Neuronal stem cell (in vitro differentiated cells): ENCODE measurements at regions not wholly inside any gene's neighbourhood (a gene's known extent, or its start where the extent isn't known, plus 50 kb on each side); places are given as distances from the start of the nearest gene placed in this dataset.

Experiments
- DNase-seq: peaks from one replicate; pipeline ENCODE4 v3.0.0-alpha.2; 2013; ENCODE audit warnings: low spot score
- H2AFZ ChIP-seq: one replicate; pipeline ENCODE4 v1.6.1; 2013; ENCODE audit warnings: mild to moderate bottlenecking, low read length, inconsistent platforms
- H2AK5ac ChIP-seq: 2 replicates; pipeline ENCODE4 v1.6.1; 2013; ENCODE audit warnings: low read depth, mild to moderate bottlenecking, inconsistent platforms, low read length, moderate library complexity, mixed read lengths
- H2BK120ac ChIP-seq: 2 replicates; pipeline ENCODE4 v1.6.1; 2013; ENCODE audit warnings: low read depth, mild to moderate bottlenecking, inconsistent platforms, low read length, moderate library complexity, mixed read lengths
- H2BK12ac ChIP-seq: one replicate; pipeline ENCODE4 v1.6.1; 2013; ENCODE audit warnings: low read length, inconsistent platforms
- H2BK15ac ChIP-seq: 2 replicates; pipeline ENCODE4 v1.6.1; 2013; ENCODE audit warnings: mild to moderate bottlenecking, low read length, inconsistent platforms, mixed read lengths
- H2BK5ac ChIP-seq: one replicate; pipeline ENCODE4 v1.6.1; 2013; ENCODE audit warnings: inconsistent platforms, mild to moderate bottlenecking, low read length, moderate library complexity
- H3K14ac ChIP-seq: one replicate; pipeline ENCODE4 v1.6.1; 2013; ENCODE audit warnings: low read length, inconsistent platforms
- H3K18ac ChIP-seq: 2 replicates; pipeline ENCODE4 v1.6.1; 2013; ENCODE audit warnings: low read length, inconsistent platforms
- H3K23ac ChIP-seq: 2 replicates; pipeline ENCODE4 v1.6.1; 2013; ENCODE audit warnings: low read depth, mild to moderate bottlenecking, mixed read lengths, low read length, inconsistent platforms; ENCODE audit not compliant: poor library complexity
- H3K27ac ChIP-seq: replicated peaks from 3 replicates; pipeline ENCODE4 v1.5.1; 2013; ENCODE audit warnings: low read length, inconsistent platforms
- H3K27me3 ChIP-seq, 3 experiments: 2 replicates each; pipeline ENCODE4 v1.6.1; 2013; ENCODE audit warnings: low read length in 3 of 3, mild to moderate bottlenecking in 2 of 3, inconsistent platforms in 1 of 3, low read depth in 1 of 3, mixed read lengths in 1 of 3, moderate library complexity in 1 of 3; ENCODE audit not compliant: control insufficient read depth in 3 of 3, insufficient read depth in 3 of 3
- H3K36me3 ChIP-seq, 2 donors: replicated peaks in 1 of 2; 2 replicates each; pipeline ENCODE4 v1.6.1; 2013; ENCODE audit warnings: low read length in 2 of 2; ENCODE audit not compliant: control insufficient read depth in 2 of 2, insufficient read depth in 2 of 2
- H3K4ac ChIP-seq: 2 replicates; pipeline ENCODE4 v1.6.1; 2013; ENCODE audit warnings: inconsistent platforms, mild to moderate bottlenecking, low read length, moderate library complexity
- H3K4me1 ChIP-seq, 2 donors: 1 replicate in 1 of 2; 2 replicates in 1 of 2; pipeline ENCODE4 v1.6.1; 2013; ENCODE audit warnings: low read length in 2 of 2, low read depth in 1 of 2; ENCODE audit not compliant: control insufficient read depth in 2 of 2, insufficient read depth in 1 of 2
- H3K4me2 ChIP-seq: one replicate; pipeline ENCODE4 v1.6.1; 2013; ENCODE audit warnings: mild to moderate bottlenecking, low read length, inconsistent platforms; ENCODE audit not compliant: insufficient read depth, poor library complexity, severe bottlenecking
- H3K4me3 ChIP-seq, 2 donors: 2 replicates each; pipeline ENCODE4 v1.5.1; 2013; ENCODE audit warnings: low read length in 2 of 2, mild to moderate bottlenecking in 2 of 2, inconsistent platforms in 1 of 2, moderate library complexity in 1 of 2
- H3K79me1 ChIP-seq: one replicate; pipeline ENCODE4 v1.6.1; 2013; ENCODE audit warnings: low read depth, mild to moderate bottlenecking, inconsistent platforms, low read length, moderate library complexity
- H3K9ac ChIP-seq: one replicate; pipeline ENCODE4 v1.6.1; 2013; ENCODE audit warnings: mild to moderate bottlenecking, low read depth, low read length, inconsistent platforms; ENCODE audit not compliant: poor library complexity
- H3K9me3 ChIP-seq, 2 donors: replicated peaks in 1 of 2; 2 replicates each; pipeline versions ENCODE3 to v1.6.1; 2013; ENCODE audit warnings: low read length in 2 of 2, mild to moderate bottlenecking in 2 of 2, inconsistent platforms in 1 of 2, low read depth in 1 of 2, mixed read lengths in 1 of 2, moderate library complexity in 1 of 2; ENCODE audit not compliant: control insufficient read depth in 2 of 2, insufficient read depth in 1 of 2
- H4K8ac ChIP-seq: one replicate; pipeline ENCODE4 v1.6.1; 2013; ENCODE audit warnings: low read depth, mild to moderate bottlenecking, inconsistent platforms, low read length, moderate library complexity
- H4K91ac ChIP-seq: one replicate; pipeline ENCODE4 v1.6.1; 2013; ENCODE audit warnings: low read length, low read depth, mild to moderate bottlenecking, inconsistent platforms; ENCODE audit not compliant: poor library complexity
- WGBS, 2 donors: extraction: QIAGEN DNeasy Blood & Tissue Kit; methylation state at CpG; one replicate each; pipeline ENCODE4 v1.1.7; 2013; ENCODE audit warnings: missing lambda C conversion rate in 2 of 2, mixed read lengths in 1 of 2; ENCODE audit not compliant: insufficient read length in 2 of 2, insufficient replicate concordance in 1 of 2; ENCODE audit errors: extremely low coverage in 2 of 2; 5-methylcytosine and 5-hydroxymethylcytosine counted together

- no peak overlapping the region for H2BK12ac ChIP-seq
- no peaks in the 10 kb centered on the region for H3K4me1 ChIP-seq
- H2AFZ ChIP-seq = no peak overlapping the region
- no peak overlapping the region for H3K9ac ChIP-seq
- no peak overlapping the region for H3K27ac ChIP-seq
- H3K4me2 ChIP-seq = no peak overlapping the region
- no peaks in the 10 kb centered on the region for H3K27me3 ChIP-seq
- no peaks in the 10 kb centered on the region for H3K79me1 ChIP-seq
- no peak overlapping the region for H3K4me3 ChIP-seq
- H2BK5ac ChIP-seq = no peak overlapping the region
- H2BK120ac ChIP-seq = no peak overlapping the region
- no peaks in the 10 kb centered on the region for H3K9me3 ChIP-seq
- H4K91ac ChIP-seq = no peak overlapping the region
- DNase-seq = no peak
- no peak overlapping the region for H3K18ac ChIP-seq
- no peak overlapping the region for H2BK15ac ChIP-seq
- H2AK5ac ChIP-seq = no peak overlapping the region
- no peaks in the 10 kb centered on the region for H3K36me3 ChIP-seq
- H3K23ac ChIP-seq = no peak overlapping the region
- no peak overlapping the region for H4K8ac ChIP-seq
- no peak overlapping the region for H3K14ac ChIP-seq
- H3K4ac ChIP-seq = no peak overlapping the region
These were observed 1656.0 kb downstream of the MRPL39 start for GRCh38 chr21:23951251-23951650.

GRCh38 chr21:23950344-23950743 lies 1656.9 kb downstream of the MRPL39 start:
- H3K18ac ChIP-seq = no peak overlapping the region
- H3K36me3 ChIP-seq = no peaks in the 10 kb centered on the region
- H3K14ac ChIP-seq = no peak overlapping the region
- no peak overlapping the region for H3K4me2 ChIP-seq
- no peak overlapping the region for H3K4ac ChIP-seq
- H3K27me3 ChIP-seq = no peaks in the 10 kb centered on the region
- H3K79me1 ChIP-seq = no peaks in the 10 kb centered on the region
- H2AK5ac ChIP-seq = no peak overlapping the region
- no peaks in the 10 kb centered on the region for H3K4me1 ChIP-seq
- H3K4me3 ChIP-seq = no peak overlapping the region
- no peak overlapping the region for H2BK120ac ChIP-seq
- no peak overlapping the region for H2BK15ac ChIP-seq
- H3K23ac ChIP-seq = no peak overlapping the region
- H3K27ac ChIP-seq = no peak overlapping the region
- no peak overlapping the region for H2BK12ac ChIP-seq
- DNase-seq = no peak
- H3K9me3 ChIP-seq = no peaks in the 10 kb centered on the region
- H4K91ac ChIP-seq = no peak overlapping the region
- WGBS, 2 donors = no CpG with 5 or more reads among the region's 2 CpGs
- no peak overlapping the region for H4K8ac ChIP-seq
- H2AFZ ChIP-seq = no peak overlapping the region
- H2BK5ac ChIP-seq = no peak overlapping the region
- H3K9ac ChIP-seq = no peak overlapping the region

- Histone ChIP-seq H3K23ac (no peak overlapping the region), H3K18ac (no peak overlapping the region), H2AFZ (no peak overlapping the region), H2BK5ac (no peak overlapping the region), H3K14ac (no peak overlapping the region), H3K9me3 (no peaks in the 10 kb centered on the region), H2BK15ac (no peak overlapping the region), H3K36me3 (no peaks in the 10 kb centered on the region), H4K91ac (no peak overlapping the region), H3K4me1 (no peaks in the 10 kb centered on the region), H2AK5ac (no peak overlapping the region), H2BK12ac (no peak overlapping the region), H3K27ac (no peak overlapping the region), H3K9ac (no peak overlapping the region), H3K4ac (no peak overlapping the region), H4K8ac (no peak overlapping the region), H3K4me3 (no peak overlapping the region), H3K4me2 (no peak overlapping the region), H2BK120ac (no peak overlapping the region), H3K79me1 (no peaks in the 10 kb centered on the region), H3K27me3 (no peaks in the 10 kb centered on the region)
- WGBS, 2 donors = no CpG with 5 or more reads among the region's 2 CpGs
- DNase-seq = no peak
These were observed 1657.8 kb downstream of the MRPL39 start for GRCh38 chr21:23949493-23949892.

GRCh38 chr21:23939369-23940065 lies 1667.8 kb downstream of the MRPL39 start:
- Histone ChIP-seq H2AK5ac (no peak overlapping the region), H3K9ac (no peak overlapping the region), H2BK120ac (no peak overlapping the region), H3K4me1 (no peaks in the 10 kb centered on the region), H3K23ac (no peak overlapping the region), H3K18ac (no peak overlapping the region), H3K14ac (no peak overlapping the region), H3K4me3 (no peak overlapping the region), H4K91ac (no peak overlapping the region), H3K79me1 (no peaks in the 10 kb centered on the region), H2AFZ (no peak overlapping the region), H4K8ac (no peak overlapping the region), H3K27me3 (no peaks in the 10 kb centered on the region), H3K4me2 (no peak overlapping the region), H2BK12ac (no peak overlapping the region), H3K27ac (no peak overlapping the region), H3K36me3 (no peaks in the 10 kb centered on the region), H3K4ac (no peak overlapping the region), H2BK5ac (no peak overlapping the region), H3K9me3 (no peaks in the 10 kb centered on the region), H2BK15ac (no peak overlapping the region)
- no CpG with 5 or more reads among the region's 3 CpGs for WGBS, 2 donors
- DNase-seq = no peak
